H9 (cell line): ENCODE measurements at regions not wholly inside any gene's neighbourhood (a gene's known extent, or its start where the extent isn't known, plus 50 kb on each side); places are given as distances from the start of the nearest gene placed in this dataset.

Experiments used
- DNase-seq: peaks from one replicate; pipeline ENCODE4 v3.0.0-alpha.2; 2017
- H2AFZ ChIP-seq: one replicate; pipeline ENCODE4 v1.6.1; 2013; ENCODE audit warnings: mild to moderate bottlenecking, low read length, control low read depth, moderate library complexity
- H2AK5ac ChIP-seq: 2 replicates; pipeline ENCODE4 v1.6.1; 2013; ENCODE audit warnings: low read length, control low read depth, mixed read lengths; ENCODE audit not compliant: insufficient read length
- H2BK120ac ChIP-seq: one replicate; pipeline ENCODE4 v1.6.1; 2013; ENCODE audit warnings: low read depth, mild to moderate bottlenecking, low read length, control low read depth, inconsistent platforms; ENCODE audit not compliant: poor library complexity, severe bottlenecking
- H2BK12ac ChIP-seq: 2 replicates; pipeline ENCODE4 v1.6.1; 2013; ENCODE audit warnings: low read length, control low read depth, mixed read lengths, low read depth; ENCODE audit not compliant: insufficient read length
- H2BK15ac ChIP-seq: 2 replicates; pipeline ENCODE4 v1.6.1; 2013; ENCODE audit warnings: low read depth, low read length, control low read depth
- H2BK20ac ChIP-seq: one replicate; pipeline ENCODE4 v1.6.1; 2013; ENCODE audit warnings: low read depth, mild to moderate bottlenecking, low read length, control low read depth, inconsistent platforms; ENCODE audit not compliant: poor library complexity, severe bottlenecking
- H2BK5ac ChIP-seq: 2 replicates; pipeline ENCODE4 v1.6.1; 2013; ENCODE audit warnings: low read length, control low read depth, mixed read lengths; ENCODE audit not compliant: insufficient read length
- H3K14ac ChIP-seq: 2 replicates; pipeline ENCODE4 v1.6.1; 2013; ENCODE audit warnings: low read length, control low read depth; ENCODE audit not compliant: insufficient read depth
- H3K18ac ChIP-seq: 2 replicates; pipeline ENCODE4 v1.6.1; 2013; ENCODE audit warnings: low read depth, mild to moderate bottlenecking, mixed read lengths, low read length, control low read depth; ENCODE audit not compliant: insufficient read length
- H3K23ac ChIP-seq: 2 replicates; pipeline ENCODE4 v1.6.1; 2013; ENCODE audit warnings: low read length, control low read depth, mixed read lengths, low read depth; ENCODE audit not compliant: insufficient read length
- H3K23me2 ChIP-seq: 2 replicates; pipeline ENCODE4 v1.6.1; 2013; ENCODE audit warnings: low read depth, mild to moderate bottlenecking, mixed read lengths, low read length, control low read depth; ENCODE audit not compliant: insufficient read length, poor library complexity, severe bottlenecking
- H3K27ac ChIP-seq: 2 replicates; pipeline ENCODE4 v1.5.1; 2013; ENCODE audit warnings: low read length, control low read depth, mixed read lengths, low read depth; ENCODE audit not compliant: insufficient read length
- H3K27me3 ChIP-seq: 2 replicates; pipeline ENCODE4 v1.6.1; 2013; ENCODE audit warnings: low read length, control low read depth, inconsistent platforms; ENCODE audit not compliant: insufficient read depth
- H3K4ac ChIP-seq: 2 replicates; pipeline ENCODE4 v1.6.1; 2013; ENCODE audit warnings: low read depth, mild to moderate bottlenecking, control low read depth, inconsistent platforms, low read length, moderate library complexity
- H3K4me1 ChIP-seq: 2 replicates; pipeline ENCODE4 v1.6.1; 2013; ENCODE audit warnings: low read length, control low read depth, inconsistent platforms; ENCODE audit not compliant: insufficient read depth
- H3K4me2 ChIP-seq: 2 replicates; pipeline ENCODE4 v1.6.1; 2013; ENCODE audit warnings: low read length, control low read depth, mixed read lengths; ENCODE audit not compliant: insufficient read length, insufficient read depth
- H3K56ac ChIP-seq: 2 replicates; pipeline ENCODE4 v1.6.1; 2013; ENCODE audit warnings: low read depth, mild to moderate bottlenecking, mixed read lengths, low read length, control low read depth; ENCODE audit not compliant: insufficient read length
- H3K79me1 ChIP-seq: 2 replicates; pipeline ENCODE4 v1.6.1; 2013; ENCODE audit warnings: low read depth, mild to moderate bottlenecking, moderate library complexity, low read length, control low read depth, inconsistent platforms; ENCODE audit not compliant: insufficient read depth, poor library complexity, severe bottlenecking
- H3K79me2 ChIP-seq: 2 replicates; pipeline ENCODE4 v1.6.1; 2013; ENCODE audit warnings: low read length, control low read depth, inconsistent platforms; ENCODE audit not compliant: insufficient read depth
- H3K9ac ChIP-seq: 2 replicates; pipeline ENCODE4 v1.6.1; 2013; ENCODE audit warnings: low read length, control low read depth, mixed read lengths; ENCODE audit not compliant: insufficient read length; ENCODE audit errors: extremely low read depth
- H3K9me3 ChIP-seq: one replicate; pipeline ENCODE4 v1.6.1; 2013; ENCODE audit warnings: low read depth, low read length, inconsistent platforms; ENCODE audit not compliant: control insufficient read depth
- H3T11ph ChIP-seq: one replicate; pipeline ENCODE4 v1.6.1; 2013; ENCODE audit warnings: mild to moderate bottlenecking, low read length, control low read depth, inconsistent platforms
- H4K20me1 ChIP-seq: one replicate; pipeline ENCODE4 v1.6.1; 2013; ENCODE audit not compliant: control insufficient read depth, insufficient read length, insufficient read depth
- H4K5ac ChIP-seq: 2 replicates; pipeline ENCODE4 v1.6.1; 2013; ENCODE audit warnings: low read depth, mild to moderate bottlenecking, mixed read lengths, low read length, control low read depth; ENCODE audit not compliant: insufficient read length
- H4K8ac ChIP-seq: replicated peaks from 2 replicates; pipeline ENCODE4 v1.6.1; 2013; ENCODE audit warnings: low read length, control low read depth, mixed read lengths, low read depth; ENCODE audit not compliant: insufficient read length
- H4K91ac ChIP-seq: 2 replicates; pipeline ENCODE4 v1.6.1; 2013; ENCODE audit warnings: low read depth, mild to moderate bottlenecking, moderate library complexity, mixed read lengths, low read length, control low read depth; ENCODE audit not compliant: insufficient read length
- H3K27ac Mint-ChIP-seq, 3 experiments: 2 replicates in 2 of 3; 3 replicates in 1 of 3; pipeline ENCODE4 v1.8.0; 2020 to 2021; ENCODE audit warnings: mixed read lengths in 3 of 3, mild to moderate bottlenecking in 1 of 3, moderate library complexity in 1 of 3
- H3K27me3 Mint-ChIP-seq: 2 replicates; pipeline ENCODE4 v1.8.0; 2021; ENCODE audit warnings: low read depth, mild to moderate bottlenecking, moderate library complexity, mixed read lengths
- H3K36me3 Mint-ChIP-seq, 3 experiments: 2 replicates in 2 of 3; 3 replicates in 1 of 3; pipeline ENCODE4 v1.8.0; 2020 to 2021; ENCODE audit warnings: low read depth in 3 of 3, mixed read lengths in 3 of 3; ENCODE audit not compliant: insufficient read depth in 1 of 3
- H3K4me1 Mint-ChIP-seq, 2 experiments: 2 replicates each; pipeline ENCODE4 v1.8.0; 2020; ENCODE audit warnings: mixed read lengths in 2 of 2
- H3K4me3 Mint-ChIP-seq, 2 experiments: 2 replicates in 1 of 2; 3 replicates in 1 of 2; pipeline ENCODE4 v1.8.0; 2020 to 2021; ENCODE audit warnings: mild to moderate bottlenecking in 2 of 2, mixed read lengths in 2 of 2, moderate library complexity in 1 of 2
- H3K9me3 Mint-ChIP-seq, 2 experiments: 2 replicates in 1 of 2; 3 replicates in 1 of 2; pipeline ENCODE4 v1.8.0; 2020; ENCODE audit warnings: mild to moderate bottlenecking in 2 of 2, mixed read lengths in 2 of 2, moderate library complexity in 1 of 2
- CTCF ChIP-seq: fragments of 200-600 bp; sonication (generic); conservative IDR thresholded peaks from 3 replicates; pipeline ENCODE4 v1.8.0; 2021; ENCODE audit warnings: antibody characterized with exemption, mild to moderate bottlenecking
- WGBS: extraction: QIAGEN DNeasy Blood & Tissue Kit; methylation state at CpG from one replicate; pipeline ENCODE4 v1.1.7; 2013; ENCODE audit warnings: missing lambda C conversion rate, low lambda C conversion rate, mixed read lengths; ENCODE audit not compliant: insufficient read length; ENCODE audit errors: extremely low coverage; 5-methylcytosine and 5-hydroxymethylcytosine counted together

GRCh38 chr20:52593654-52594053, 378.5 kb upstream of the TSHZ2 start:
- H2BK12ac ChIP-seq, result no peak overlapping the region
- H2AK5ac ChIP-seq, result no peak overlapping the region
- Mint-ChIP-seq H3K9me3 (no peaks in the 10 kb centered on the region), H3K27me3 (no peaks in the 10 kb centered on the region; the same call in 1 of the 2 replicates), H3K36me3 (no peaks in the 10 kb centered on the region), H3K4me1 (no peaks in the 10 kb centered on the region), H3K27ac (no peak overlapping the region), H3K4me3 (no peak overlapping the region)
- no peak overlapping the region for H2BK20ac ChIP-seq
- no peaks in the 10 kb centered on the region for H4K20me1 ChIP-seq
- H3K4ac ChIP-seq, result no peak overlapping the region
- H2AFZ ChIP-seq, result no peak overlapping the region
- no peaks in the 10 kb centered on the region for H3K9me3 ChIP-seq
- H3K23ac ChIP-seq, result no peak overlapping the region
- no peaks in the 10 kb centered on the region for H3K79me2 ChIP-seq
- no peak overlapping the region for H4K91ac ChIP-seq
- DNase-seq, result no peak
- H3K27me3 ChIP-seq, result no peaks in the 10 kb centered on the region
- H3T11ph ChIP-seq, result no peak overlapping the region
- H2BK15ac ChIP-seq, result no peak overlapping the region
- no peak overlapping the region for H3K27ac ChIP-seq
- no peak overlapping the region for H3K56ac ChIP-seq
- H4K8ac ChIP-seq, result no peak overlapping the region
- H3K18ac ChIP-seq, result no peak overlapping the region
- no peak for TF ChIP-seq CTCF
- H4K5ac ChIP-seq, result no peak overlapping the region
- H3K23me2 ChIP-seq, result no peaks in the 10 kb centered on the region
- H3K9ac ChIP-seq, result no peak overlapping the region
- H3K14ac ChIP-seq, result no peak overlapping the region
- no peak overlapping the region for H3K4me2 ChIP-seq
- no peak overlapping the region for H2BK5ac ChIP-seq
- H3K79me1 ChIP-seq, result no peaks in the 10 kb centered on the region
- H2BK120ac ChIP-seq, result no peak overlapping the region
- no peaks in the 10 kb centered on the region for H3K4me1 ChIP-seq
- WGBS, result no CpG with 5 or more reads among the region's 5 CpGs
